PC-9 (cell line): ENCODE measurements at regions not wholly inside any gene's neighbourhood (a gene's known extent, or its start where the extent isn't known, plus 50 kb on each side); places are given as distances from the start of the nearest gene placed in this dataset.
A peak's percentile ranks its signal among the peaks of the same experiment; 100 is the strongest.
"Not testable (repeated sequence)": the region's sequence is repeated elsewhere in the genome, so short reads cannot be mapped to it uniquely, and the experiment has no call there.

Experiments used
- BruUV-seq: library from RNA; stranded (reverse); fragments of 400-500 nt; replicated peaks from 2 replicates; lab custom pipeline; 2021; lab: Mats Ljungman, UMichigan
- CTCF ChIA-PET: fragments of 300-600 bp; sonication (Branson Sonifier 250); formaldehyde crosslinking; loops from one replicate; lab custom pipeline; 2022; ENCODE audit warnings: antibody characterized with exemption; lab: Charles Lee
- POLR2A ChIA-PET: fragments of 300-600 bp; sonication (Branson Sonifier 250); formaldehyde crosslinking; loops from one replicate; lab custom pipeline; 2022; ENCODE audit warnings: antibody characterized with exemption; ENCODE audit not compliant: unreplicated experiment; lab: Charles Lee
- DNase-seq, 2 experiments: peaks; one replicate each; pipeline versions ENCODE4 v3.0.0 to v3.0.0-alpha.2; 2015 to 2022; ENCODE audit warnings: mixed read lengths in 1 of 2
- H2AFZ ChIP-seq: fragments of 200-600 bp; sonication (generic); 2 replicates; pipeline ENCODE4 v1.8.1; 2017; ENCODE audit warnings: antibody characterized with exemption
- H3F3A ChIP-seq: fragments of 200-600 bp; sonication (generic); 2 replicates; pipeline ENCODE4 v1.8.1; 2017; ENCODE audit warnings: antibody characterized with exemption, mild to moderate bottlenecking, low read depth; ENCODE audit not compliant: insufficient read depth
- H3K27ac ChIP-seq: fragments of 200-600 bp; sonication (generic); 2 replicates; pipeline ENCODE4 v1.6.1; 2016; ENCODE audit warnings: mixed run types
- H3K27me3 ChIP-seq: fragments of 200-600 bp; sonication (generic); 2 replicates; pipeline ENCODE4 v1.6.1; 2016; ENCODE audit warnings: low read depth, mixed run types; ENCODE audit not compliant: insufficient read depth
- H3K36me3 ChIP-seq: fragments of 200-600 bp; sonication (generic); 2 replicates; pipeline ENCODE4 v1.6.1; 2016; ENCODE audit warnings: low read depth, mixed run types
- H3K4me1 ChIP-seq: fragments of 200-600 bp; sonication (generic); replicated peaks from 2 replicates; pipeline ENCODE4 v1.6.1; 2016; ENCODE audit warnings: mixed run types; ENCODE audit not compliant: insufficient read depth
- H3K4me2 ChIP-seq: fragments of 200-600 bp; sonication (generic); 2 replicates; pipeline ENCODE4 v1.6.1; 2017; ENCODE audit warnings: mixed run types
- H3K4me3 ChIP-seq: fragments of 200-600 bp; sonication (generic); 2 replicates; pipeline ENCODE4 v1.6.1; 2016; ENCODE audit warnings: mixed run types
- H3K79me2 ChIP-seq: fragments of 200-600 bp; sonication (generic); 2 replicates; pipeline ENCODE4 v1.6.1; 2017; ENCODE audit warnings: low read depth, mixed run types
- H3K9me2 ChIP-seq: fragments of 200-600 bp; sonication (generic); 2 replicates; pipeline ENCODE4 v1.8.1; 2017; ENCODE audit warnings: mild to moderate bottlenecking; ENCODE audit not compliant: insufficient read depth
- H3K9me3 ChIP-seq: fragments of 200-600 bp; sonication (generic); 2 replicates; pipeline ENCODE4 v1.8.1; 2016; ENCODE audit warnings: low read depth; ENCODE audit not compliant: insufficient read depth
- H4K20me1 ChIP-seq: fragments of 200-600 bp; sonication (generic); 2 replicates; pipeline ENCODE4 v1.8.1; 2017; ENCODE audit not compliant: insufficient read depth
- EZH2 ChIP-seq: fragments of 200-600 bp; sonication (generic); IDR thresholded peaks from 2 replicates; pipeline ENCODE4 v1.8.0; 2017; ENCODE audit warnings: antibody characterized with exemption, low read depth
- intact Hi-C: fragments of 100-400 bp; cut with micrococcal nuclease; formaldehyde crosslinking; loops from one replicate; pipeline ENCODE4 v1.10.0; 2022; ENCODE audit not compliant: unreplicated experiment
- TF ChIP-seq, protein P1 (sequence below): fragments of 200-600 bp; sonication (generic); conservative IDR thresholded peaks from 2 replicates; pipeline ENCODE4 v1.6.1; 2017; ENCODE audit warnings: mixed run types, antibody characterized with exemption, mild to moderate bottlenecking, moderate library complexity

DNA sequence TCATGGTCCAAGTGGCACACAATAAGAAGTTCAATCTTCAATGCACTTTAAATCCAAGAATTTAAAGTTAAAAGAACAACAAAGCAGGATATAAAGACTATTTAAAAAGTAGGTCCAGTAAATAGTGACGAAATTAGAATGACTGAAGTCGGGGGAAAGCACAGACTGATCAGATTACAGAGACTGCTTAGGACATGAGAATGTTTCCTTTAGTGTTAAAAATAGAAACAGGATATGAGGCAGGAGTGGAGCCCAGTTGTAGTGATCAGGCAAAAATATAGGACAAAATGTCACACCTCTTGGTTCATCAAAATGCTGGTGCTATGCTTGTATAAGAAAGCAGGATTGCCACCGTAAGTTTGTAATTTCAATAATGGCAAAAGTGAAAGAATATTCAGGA, 52.2 kb upstream of the CD163 start:
- intact Hi-C loops = no loop called here
- POLR2A ChIA-PET = no interaction called here

DNA sequence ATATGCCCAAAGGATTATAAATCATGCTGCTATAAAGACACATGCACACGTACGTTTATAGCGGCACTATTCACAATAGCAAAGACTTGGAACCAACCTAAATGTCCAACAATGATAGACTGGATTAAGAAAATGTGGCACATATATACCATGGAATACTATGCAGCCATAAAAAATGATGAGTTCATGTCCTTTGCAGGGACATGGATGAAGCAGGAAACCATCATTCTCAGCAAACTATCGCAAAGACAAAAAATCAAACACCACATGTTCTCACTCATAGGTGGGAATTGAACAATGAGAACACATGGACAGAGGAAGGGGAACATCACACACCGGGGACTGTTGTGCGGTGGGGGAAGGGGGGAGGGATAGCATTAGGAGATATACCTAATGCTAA, 51.3 kb upstream of the CD163 start:
- POLR2A ChIA-PET, H3K4me2 ChIP-seq, DNase-seq, H3K36me3 ChIP-seq, H3K9me2 ChIP-seq, H3K9me3 ChIP-seq, H3K27ac ChIP-seq, H3K27me3 ChIP-seq, intact Hi-C loops, H4K20me1 ChIP-seq, H2AFZ ChIP-seq, H3K79me2 ChIP-seq, BruUV-seq, H3K4me1 ChIP-seq, H3K4me3 ChIP-seq, CTCF ChIA-PET, H3F3A ChIP-seq: not testable (repeated sequence)

More for the DNA sequence above, 52.2 kb upstream of the CD163 start:
- no peak overlapping the region for H3K4me3 ChIP-seq
- DNase-seq = peak; percentile 4 to 52
- BruUV-seq = no TSS peak
- H3K79me2 ChIP-seq = no peaks in the 10 kb centered on the region
- no peaks in the 10 kb centered on the region for H4K20me1 ChIP-seq
- no peaks in the 10 kb centered on the region for H3K9me3 ChIP-seq
- no peaks in the 10 kb centered on the region for H3K36me3 ChIP-seq
- no peaks in the 10 kb centered on the region for H3K27me3 ChIP-seq
- H2AFZ ChIP-seq = peak overlapping the region; percentile 21; the same call in 1 of the 2 replicates
- no peak for TF ChIP-seq EZH2
- TF ChIP-seq, protein P1, sequence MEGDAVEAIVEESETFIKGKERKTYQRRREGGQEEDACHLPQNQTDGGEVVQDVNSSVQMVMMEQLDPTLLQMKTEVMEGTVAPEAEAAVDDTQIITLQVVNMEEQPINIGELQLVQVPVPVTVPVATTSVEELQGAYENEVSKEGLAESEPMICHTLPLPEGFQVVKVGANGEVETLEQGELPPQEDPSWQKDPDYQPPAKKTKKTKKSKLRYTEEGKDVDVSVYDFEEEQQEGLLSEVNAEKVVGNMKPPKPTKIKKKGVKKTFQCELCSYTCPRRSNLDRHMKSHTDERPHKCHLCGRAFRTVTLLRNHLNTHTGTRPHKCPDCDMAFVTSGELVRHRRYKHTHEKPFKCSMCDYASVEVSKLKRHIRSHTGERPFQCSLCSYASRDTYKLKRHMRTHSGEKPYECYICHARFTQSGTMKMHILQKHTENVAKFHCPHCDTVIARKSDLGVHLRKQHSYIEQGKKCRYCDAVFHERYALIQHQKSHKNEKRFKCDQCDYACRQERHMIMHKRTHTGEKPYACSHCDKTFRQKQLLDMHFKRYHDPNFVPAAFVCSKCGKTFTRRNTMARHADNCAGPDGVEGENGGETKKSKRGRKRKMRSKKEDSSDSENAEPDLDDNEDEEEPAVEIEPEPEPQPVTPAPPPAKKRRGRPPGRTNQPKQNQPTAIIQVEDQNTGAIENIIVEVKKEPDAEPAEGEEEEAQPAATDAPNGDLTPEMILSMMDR = no peak
- peak overlapping the region; percentile 30; the same call in 1 of the 2 replicates for H3K27ac ChIP-seq
- H3K9me2 ChIP-seq = 0 out of 2 replicates have a peak, but pooled peaks cover 6% of the 10 kb centered on the region
- CTCF ChIA-PET = no interaction called here
- peaks cover 10% of the 10 kb centered on the region for H3K4me1 ChIP-seq
- peak overlapping the region; percentile 55 for H3K4me2 ChIP-seq
- H3F3A ChIP-seq = no peaks in the 10 kb centered on the region
